NCI-H748 treated with DMSO at 0.1 percent for 48 hours (cell line): ENCODE measurements at regions not wholly inside any gene's neighbourhood (a gene's known extent, or its start where the extent isn't known, plus 50 kb on each side); places are given as distances from the start of the nearest gene placed in this dataset.

Experiments
- DNase-seq: peaks from one replicate; lab custom pipeline; 2025; lab: John Stamatoyannopoulos, UW

GRCh38 chr12:17550011-17550410 lies 540.0 kb downstream of the RERGL start:
- no peak for DNase-seq

GRCh38 chr12:17540921-17541320 lies 549.1 kb downstream of the RERGL start:
- DNase-seq, result no peak

GRCh38 chr12:17528394-17528793 lies 561.6 kb downstream of the RERGL start:
- no peak for DNase-seq

- no peak for DNase-seq
These were observed 563.0 kb downstream of the RERGL start for GRCh38 chr12:17527021-17527420.

GRCh38 chr12:17511369-17511768 lies 578.6 kb downstream of the RERGL start:
- no peak for DNase-seq

GRCh38 chr12:17507336-17507735 lies 582.7 kb downstream of the RERGL start:
- DNase-seq, result no peak

- DNase-seq, result no peak
These were observed 586.3 kb downstream of the RERGL start for GRCh38 chr12:17503742-17504141.

GRCh38 chr12:17489452-17489851 lies 600.5 kb downstream of the RERGL start:
- DNase-seq, result no peak

- no peak for DNase-seq
These were observed 610.9 kb downstream of the RERGL start for GRCh38 chr12:17478908-17479673.

- DNase-seq, result no peak
These were observed 619.5 kb downstream of the RERGL start for GRCh38 chr12:17470460-17470859.

- DNase-seq, result no peak
These were observed 630.8 kb downstream of the RERGL start for GRCh38 chr12:17459214-17459613.

- DNase-seq, result no peak
These were observed 633.5 kb downstream of the RERGL start for GRCh38 chr12:17456486-17456885.

- no peak for DNase-seq
These were observed 651.9 kb downstream of the RERGL start for GRCh38 chr12:17438141-17438540.

- DNase-seq, result no peak
These were observed 673.2 kb downstream of the RERGL start for GRCh38 chr12:17416748-17417147.

- no peak for DNase-seq
These were observed 675.4 kb downstream of the RERGL start for GRCh38 chr12:17414596-17414995.

GRCh38 chr12:17411662-17412061 lies 678.3 kb downstream of the RERGL start:
- no peak for DNase-seq

GRCh38 chr12:17388679-17389078 lies 701.3 kb downstream of the RERGL start:
- DNase-seq, result no peak

GRCh38 chr12:17383321-17383720 lies 706.7 kb downstream of the RERGL start:
- no peak for DNase-seq

- DNase-seq, result no peak
These were observed 708.8 kb downstream of the RERGL start for GRCh38 chr12:17381211-17381610.

GRCh38 chr12:17372508-17372907 lies 717.5 kb downstream of the RERGL start:
- DNase-seq, result no peak

- DNase-seq, result no peak
These were observed 718.3 kb downstream of the RERGL start for GRCh38 chr12:17371491-17372215.

- DNase-seq, result no peak
These were observed 719.4 kb downstream of the RERGL start for GRCh38 chr12:17370621-17371020.

GRCh38 chr12:17369556-17369955 lies 720.4 kb downstream of the RERGL start:
- DNase-seq, result no peak

GRCh38 chr12:17361224-17361623 lies 728.8 kb downstream of the RERGL start:
- DNase-seq, result no peak
